ENCODE measurements at regions not wholly inside any gene's neighbourhood (a gene's known extent, or its start where the extent isn't known, plus 50 kb on each side); places are given as distances from the start of the nearest gene placed in this dataset.

DNA sequence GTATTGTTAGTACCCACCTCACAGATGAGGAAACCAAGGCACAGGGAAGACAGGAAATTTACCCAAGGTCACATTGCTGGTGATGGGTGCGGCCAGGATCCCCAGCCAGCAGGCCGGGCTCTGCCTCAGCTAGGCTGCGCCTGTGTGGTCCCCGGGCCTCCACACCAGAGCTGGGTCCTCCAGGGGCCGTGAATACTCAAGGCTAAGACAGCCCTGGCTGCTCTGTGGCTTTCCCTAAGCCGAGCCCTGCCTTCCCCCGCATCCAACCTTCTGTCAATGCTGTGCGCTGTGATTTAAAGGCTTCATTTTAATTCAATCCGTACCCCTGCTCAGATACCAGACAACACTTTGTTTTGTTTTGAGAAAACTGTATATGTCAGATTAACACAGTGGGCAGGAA is 246.7 kb downstream of the TTLL2 start (continued):
- no peak for TF ChIP-seq HMGXB4 (CRISPR knock-in tag; IDR thresholded peaks at IDR 0.05; ENCODE audit: borderline replicate concordance)
- no peak for TF ChIP-seq MYC (IDR thresholded peaks at IDR 0.05; ENCODE audit: borderline replicate concordance, low read length)
- TF ChIP-seq RNF2 (IDR thresholded peaks at IDR 0.05; ENCODE audit: borderline replicate concordance, low read depth): no peak

DNA sequence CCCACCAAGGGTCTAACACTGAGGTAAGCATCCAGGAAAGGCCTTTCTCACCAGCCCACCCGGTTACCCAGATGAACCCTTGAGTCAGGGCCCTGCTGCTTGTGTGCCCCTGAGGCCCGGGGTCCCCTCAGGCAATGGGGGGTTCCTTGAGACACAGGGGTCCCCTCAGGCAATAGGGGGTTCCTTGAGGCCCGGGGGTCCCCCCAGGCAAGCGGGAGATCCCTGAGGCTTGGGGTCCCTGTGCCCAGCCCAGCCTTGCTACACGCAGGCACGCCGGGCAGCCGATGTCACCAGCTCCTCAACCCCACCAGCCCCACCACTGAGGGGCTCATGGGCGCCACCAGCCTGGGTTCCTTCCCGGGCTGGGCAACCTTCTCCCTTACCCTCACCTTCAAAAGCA is 247.2 kb downstream of the TTLL2 start:
- CTCF ChIA-PET: no interaction called here
- 64% methylated on average over 7 of the region's 10 CpGs for WGBS (ENCODE audit: missing lambda C conversion rate)
- no peak for ATAC-seq
- DNase-seq (ENCODE audit: low read depth in 1 of 2, low spot score in 1 of 2): no peak
- TF ChIP-seq FOSL2 (IDR thresholded peaks at IDR 0.05): no peak
- no peak for TF ChIP-seq FOSL2 (CRISPR knock-in tag; IDR thresholded peaks at IDR 0.05)
- no peak for TF ChIP-seq ZNF302 (CRISPR knock-in tag; IDR thresholded peaks at IDR 0.05)
- TF ChIP-seq POLR2AphosphoS2 (conservative IDR thresholded peaks at IDR 0.05; ENCODE audit: low read length): no peak
- no peak for TF ChIP-seq HMGXB4 (CRISPR knock-in tag; IDR thresholded peaks at IDR 0.05; ENCODE audit: borderline replicate concordance)
- no peak for TF ChIP-seq JUN (IDR thresholded peaks at IDR 0.05)
- no peak for TF ChIP-seq FOSB (CRISPR knock-in tag; IDR thresholded peaks at IDR 0.05)
- TF ChIP-seq NPAS2 (CRISPR knock-in tag; IDR thresholded peaks at IDR 0.05; ENCODE audit: borderline replicate concordance): no peak
- TF ChIP-seq, protein P1, sequence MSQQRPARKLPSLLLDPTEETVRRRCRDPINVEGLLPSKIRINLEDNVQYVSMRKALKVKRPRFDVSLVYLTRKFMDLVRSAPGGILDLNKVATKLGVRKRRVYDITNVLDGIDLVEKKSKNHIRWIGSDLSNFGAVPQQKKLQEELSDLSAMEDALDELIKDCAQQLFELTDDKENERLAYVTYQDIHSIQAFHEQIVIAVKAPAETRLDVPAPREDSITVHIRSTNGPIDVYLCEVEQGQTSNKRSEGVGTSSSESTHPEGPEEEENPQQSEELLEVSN (IDR thresholded peaks at IDR 0.05; ENCODE audit: borderline replicate concordance, low read depth): no peak
- TF ChIP-seq HOXB13 (CRISPR knock-in tag; IDR thresholded peaks at IDR 0.05; ENCODE audit: low read depth): no peak
- TF ChIP-seq ZC3H11A (IDR thresholded peaks at IDR 0.05): no peak
- TF ChIP-seq, protein P2, sequence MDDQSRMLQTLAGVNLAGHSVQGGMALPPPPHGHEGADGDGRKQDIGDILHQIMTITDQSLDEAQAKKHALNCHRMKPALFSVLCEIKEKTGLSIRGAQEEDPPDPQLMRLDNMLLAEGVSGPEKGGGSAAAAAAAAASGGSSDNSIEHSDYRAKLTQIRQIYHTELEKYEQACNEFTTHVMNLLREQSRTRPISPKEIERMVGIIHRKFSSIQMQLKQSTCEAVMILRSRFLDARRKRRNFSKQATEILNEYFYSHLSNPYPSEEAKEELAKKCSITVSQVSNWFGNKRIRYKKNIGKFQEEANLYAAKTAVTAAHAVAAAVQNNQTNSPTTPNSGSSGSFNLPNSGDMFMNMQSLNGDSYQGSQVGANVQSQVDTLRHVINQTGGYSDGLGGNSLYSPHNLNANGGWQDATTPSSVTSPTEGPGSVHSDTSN (IDR thresholded peaks at IDR 0.05): no peak
- no peak for FAIRE-seq
- Histone ChIP-seq H3K4me3 (no peak overlapping the region), H3K4me1 (peaks cover 3% of the 10 kb centered on the region; the same call in 1 of the 3 replicates), H3K9me3 (no peaks in the 10 kb centered on the region), H3K27ac (no peak overlapping the region), H3K4me2 (no peak overlapping the region)
- POLR2A ChIA-PET: no interaction called here

- FAIRE-seq: no peak
- no peak for TF ChIP-seq FOSL2 (IDR thresholded peaks at IDR 0.05)
- TF ChIP-seq FOSL2 (CRISPR knock-in tag; IDR thresholded peaks at IDR 0.05): no peak
- TF ChIP-seq TFCP2L1 (CRISPR knock-in tag; IDR thresholded peaks at IDR 0.05): no peak
- TF ChIP-seq GATA3 (IDR thresholded peaks at IDR 0.05; ENCODE audit: borderline replicate concordance): no peak
- TF ChIP-seq HDAC2 (IDR thresholded peaks at IDR 0.05): no peak
- TF ChIP-seq, protein P1 (IDR thresholded peaks at IDR 0.05; ENCODE audit: borderline replicate concordance, low read depth): no peak
- no peak for TF ChIP-seq JUNB (IDR thresholded peaks at IDR 0.05)
- TF ChIP-seq MAZ (IDR thresholded peaks at IDR 0.05; ENCODE audit: borderline replicate concordance, low read depth, low read length): no peak
- no peak for TF ChIP-seq BCL3 (IDR thresholded peaks at IDR 0.05)
- TF ChIP-seq CBX2 (IDR thresholded peaks at IDR 0.05; ENCODE audit: borderline replicate concordance, low read depth): no peak
- TF ChIP-seq, protein P3, sequence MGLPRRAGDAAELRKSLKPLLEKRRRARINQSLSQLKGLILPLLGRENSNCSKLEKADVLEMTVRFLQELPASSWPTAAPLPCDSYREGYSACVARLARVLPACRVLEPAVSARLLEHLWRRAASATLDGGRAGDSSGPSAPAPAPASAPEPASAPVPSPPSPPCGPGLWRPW (IDR thresholded peaks at IDR 0.05): no peak
- TF ChIP-seq ZFP36 (IDR thresholded peaks at IDR 0.05; ENCODE audit: borderline replicate concordance, partially characterized antibody): no peak
- no peak for TF ChIP-seq KDM1A (IDR thresholded peaks at IDR 0.05; ENCODE audit: low read depth)
- TF ChIP-seq HEYL (CRISPR knock-in tag; IDR thresholded peaks at IDR 0.05): no peak
- TF ChIP-seq POLR2A (IDR thresholded peaks at IDR 0.05; ENCODE audit: low read length): no peak
- no peak for TF ChIP-seq CHD4 (IDR thresholded peaks at IDR 0.05; ENCODE audit: borderline replicate concordance)
- TF ChIP-seq ESRRA (IDR thresholded peaks at IDR 0.05; ENCODE audit: borderline replicate concordance, low read length): no peak
- no peak for TF ChIP-seq CEBPB (IDR thresholded peaks at IDR 0.05)
- Histone ChIP-seq H3K27ac (no peak overlapping the region), H3K9me3 (no peaks in the 10 kb centered on the region), H3K4me3 (no peak overlapping the region), H3K4me2 (no peak overlapping the region), H3K4me1 (no peaks in the 10 kb centered on the region)
- no peak for DNase-seq (ENCODE audit: low read depth in 1 of 2, low spot score in 1 of 2)
- ChIA-PET CTCF (no interaction called here), POLR2A (no interaction called here)
- ATAC-seq: 0 out of 6 replicates have a peak, but pooled peaks of 1 of the 2 experiments have one; percentile 19
- WGBS (ENCODE audit: missing lambda C conversion rate): 60% methylated on average over 13 of the region's 13 CpGs
These were observed 248.0 kb downstream of the TTLL2 start for GRCh38 chr6:167572841-167573271.

All from A549 (cell line).